H1 (cell line): ENCODE measurements at regions not wholly inside any gene's neighbourhood (a gene's known extent, or its start where the extent isn't known, plus 50 kb on each side); places are given as distances from the start of the nearest gene placed in this dataset.

ENCODE experiments used
- BRCA1 ChIP-seq: IDR thresholded peaks from 2 replicates; pipeline ENCODE4 v1.6.1; 2012; ENCODE audit warnings: low read depth, low read length, improper control_type of control experiment
- SIX5 ChIP-seq: IDR thresholded peaks from 2 replicates; pipeline ENCODE4 v1.6.1; 2011; ENCODE audit warnings: mild to moderate bottlenecking, low read depth, low read length
- SP1 ChIP-seq: IDR thresholded peaks from 2 replicates; pipeline ENCODE4 v1.6.1; 2011; ENCODE audit warnings: low read depth, low read length
- TAF1 ChIP-seq: IDR thresholded peaks from 2 replicates; pipeline ENCODE4 v1.6.1; 2011; ENCODE audit warnings: mild to moderate bottlenecking, low read depth, low read length
- USF2 ChIP-seq: IDR thresholded peaks from 2 replicates; pipeline ENCODE4 v1.6.1; 2011; ENCODE audit warnings: low read length, improper control_type of control experiment
- TF ChIP-seq, protein P1 (sequence below), 3 experiments: IDR thresholded peaks; 1 replicate in 2 of 3; 2 replicates in 1 of 3; pipeline versions ENCODE4 v1.5.1 to v1.6.1; 2011; ENCODE audit warnings: low read length in 3 of 3, mild to moderate bottlenecking in 3 of 3, inconsistent platforms in 2 of 3, low read depth in 1 of 3, moderate library complexity in 1 of 3; ENCODE audit not compliant: insufficient read depth in 1 of 3; ENCODE audit errors: control extremely low read depth in 1 of 3

- TF ChIP-seq, protein P1, sequence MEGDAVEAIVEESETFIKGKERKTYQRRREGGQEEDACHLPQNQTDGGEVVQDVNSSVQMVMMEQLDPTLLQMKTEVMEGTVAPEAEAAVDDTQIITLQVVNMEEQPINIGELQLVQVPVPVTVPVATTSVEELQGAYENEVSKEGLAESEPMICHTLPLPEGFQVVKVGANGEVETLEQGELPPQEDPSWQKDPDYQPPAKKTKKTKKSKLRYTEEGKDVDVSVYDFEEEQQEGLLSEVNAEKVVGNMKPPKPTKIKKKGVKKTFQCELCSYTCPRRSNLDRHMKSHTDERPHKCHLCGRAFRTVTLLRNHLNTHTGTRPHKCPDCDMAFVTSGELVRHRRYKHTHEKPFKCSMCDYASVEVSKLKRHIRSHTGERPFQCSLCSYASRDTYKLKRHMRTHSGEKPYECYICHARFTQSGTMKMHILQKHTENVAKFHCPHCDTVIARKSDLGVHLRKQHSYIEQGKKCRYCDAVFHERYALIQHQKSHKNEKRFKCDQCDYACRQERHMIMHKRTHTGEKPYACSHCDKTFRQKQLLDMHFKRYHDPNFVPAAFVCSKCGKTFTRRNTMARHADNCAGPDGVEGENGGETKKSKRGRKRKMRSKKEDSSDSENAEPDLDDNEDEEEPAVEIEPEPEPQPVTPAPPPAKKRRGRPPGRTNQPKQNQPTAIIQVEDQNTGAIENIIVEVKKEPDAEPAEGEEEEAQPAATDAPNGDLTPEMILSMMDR (IDR thresholded peaks at IDR 0.05; ENCODE audit: control extremely low read depth in 1 of 3, insufficient read depth in 1 of 3, low read depth in 1 of 3, low read length in 3 of 3), result peak in 1 of 3 experiments; percentile 29; a peak in 2 of 4 replicates
- no peak for TF ChIP-seq SIX5
- TF ChIP-seq USF2, result no peak
- TF ChIP-seq BRCA1, result no peak
- TF ChIP-seq SP1, result no peak
- no peak for TF ChIP-seq TAF1
Observed at GRCh38 chr11:106152013-106152412, 74.6 kb downstream of the AASDHPPT start.
